Activated CD4-positive, CD25-positive, alpha-beta regulatory T cell (primary cell): ENCODE measurements at regions not wholly inside any gene's neighbourhood (a gene's known extent, or its start where the extent isn't known, plus 50 kb on each side); places are given as distances from the start of the nearest gene placed in this dataset.

ENCODE experiments used
- DNase-seq, 4 experiments: peaks; one replicate each; lab custom pipeline; 2025; lab: John Stamatoyannopoulos, UW

GRCh38 chr2:238688193-238689153, 159.4 kb upstream of the TWIST2 start:
- DNase-seq, result no peak

DNA sequence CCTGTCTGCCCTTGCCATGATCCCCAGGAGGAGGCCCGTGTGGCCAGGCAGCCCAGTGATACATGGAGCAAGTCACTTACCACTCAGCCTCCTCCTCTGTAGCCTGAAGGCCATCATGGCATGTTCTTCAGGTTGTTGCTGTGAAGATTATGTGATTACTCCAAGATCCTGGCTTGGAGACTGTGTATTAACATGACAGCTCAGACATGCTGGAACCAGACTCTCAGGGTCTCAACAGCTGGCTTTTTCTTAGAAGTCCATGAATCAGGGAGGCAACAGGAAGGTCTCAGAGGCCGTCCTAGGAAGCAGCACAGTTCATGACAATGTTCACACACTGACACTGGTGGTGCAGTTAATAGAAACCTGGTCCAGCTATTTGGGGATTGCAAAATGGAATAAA, 158.6 kb upstream of the TWIST2 start:
- DNase-seq, result no peak

DNA sequence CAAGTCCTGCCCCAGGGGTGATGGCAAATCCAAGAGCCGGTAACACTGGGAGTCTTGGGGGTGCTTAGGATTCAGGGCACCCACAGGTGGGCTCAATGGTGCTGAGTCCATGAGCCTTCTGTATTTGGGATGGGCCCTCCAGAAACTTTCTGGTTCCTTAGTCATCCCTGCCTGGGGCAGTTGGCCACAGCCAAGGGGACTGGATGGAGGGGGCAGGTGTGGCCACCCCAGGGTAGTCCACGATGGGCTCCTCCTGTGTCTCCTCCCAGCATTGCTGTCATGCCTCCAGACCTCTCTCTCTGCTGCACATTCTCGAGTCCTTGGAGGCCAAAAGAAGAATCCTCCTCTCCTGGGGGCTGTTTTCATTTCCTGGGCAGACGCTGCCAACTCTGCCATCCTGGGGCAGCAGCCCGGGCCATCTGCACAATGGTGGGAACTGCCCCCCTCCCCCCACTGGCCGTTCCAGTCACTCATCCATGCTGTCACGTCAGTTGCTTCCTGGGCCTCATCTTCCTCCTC, 158.0 kb upstream of the TWIST2 start:
- no peak for DNase-seq

DNA sequence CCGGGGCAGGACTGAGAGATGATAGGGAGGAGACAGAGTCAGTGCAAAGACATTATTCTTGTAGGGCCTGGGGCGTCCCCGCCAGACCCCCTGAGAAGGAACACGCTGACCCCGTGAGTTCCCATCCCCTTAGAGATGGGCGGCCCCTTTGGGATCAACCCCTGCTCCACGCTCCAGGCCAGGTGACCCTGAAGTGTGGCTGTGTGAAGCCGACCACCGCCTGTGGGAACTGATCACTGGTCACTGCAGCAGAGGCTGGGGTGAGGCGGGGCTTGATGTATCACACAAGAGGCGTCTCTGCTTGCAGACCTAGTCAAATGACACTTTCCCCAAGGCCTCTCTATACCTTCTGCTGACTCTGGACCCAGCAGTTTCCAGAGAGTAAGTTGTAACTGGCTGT, 157.4 kb upstream of the TWIST2 start:
- no peak for DNase-seq

DNA sequence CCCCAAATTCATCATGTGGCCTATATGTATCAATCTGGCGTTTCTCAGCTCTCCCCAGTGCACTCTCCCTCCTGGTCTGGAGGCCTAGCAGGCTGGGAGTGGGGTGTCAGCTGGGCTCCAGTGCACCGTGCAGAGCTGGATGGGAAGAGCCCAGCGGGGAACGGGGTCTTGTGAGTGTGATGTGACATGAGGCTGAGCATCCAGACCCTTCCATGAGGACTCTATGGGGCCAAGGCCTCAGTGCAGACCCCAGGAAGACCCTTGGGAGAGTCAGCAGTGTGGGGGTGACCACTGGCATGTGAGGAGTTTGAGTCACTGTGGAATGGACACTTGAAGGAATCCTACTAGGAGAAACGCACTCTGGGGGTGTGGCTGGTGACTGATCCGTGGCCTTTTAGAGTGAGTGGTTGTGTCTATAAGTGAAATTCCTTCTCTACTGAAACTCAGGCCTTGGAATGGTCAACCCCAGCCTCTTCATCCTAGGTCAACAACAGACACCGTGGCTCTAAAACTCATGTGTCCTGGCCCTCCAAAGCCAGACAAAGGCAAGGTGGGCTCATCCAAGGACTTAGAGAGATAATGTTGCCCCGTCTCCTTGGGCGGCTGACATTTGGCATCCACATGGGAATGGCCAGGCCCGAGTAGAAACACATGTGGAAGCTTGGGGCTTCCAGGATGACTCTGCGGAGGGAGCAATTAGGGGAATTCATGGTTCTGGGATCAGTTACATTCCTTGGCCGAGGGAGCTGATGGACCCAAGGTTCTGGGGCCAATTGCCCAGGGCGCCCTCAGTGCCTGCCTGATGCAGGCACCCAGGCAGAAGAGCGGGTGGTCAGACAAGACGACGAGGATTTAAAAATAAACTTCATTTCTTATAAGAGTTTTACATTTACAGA, 156.0 kb upstream of the TWIST2 start:
- no peak for DNase-seq

DNA sequence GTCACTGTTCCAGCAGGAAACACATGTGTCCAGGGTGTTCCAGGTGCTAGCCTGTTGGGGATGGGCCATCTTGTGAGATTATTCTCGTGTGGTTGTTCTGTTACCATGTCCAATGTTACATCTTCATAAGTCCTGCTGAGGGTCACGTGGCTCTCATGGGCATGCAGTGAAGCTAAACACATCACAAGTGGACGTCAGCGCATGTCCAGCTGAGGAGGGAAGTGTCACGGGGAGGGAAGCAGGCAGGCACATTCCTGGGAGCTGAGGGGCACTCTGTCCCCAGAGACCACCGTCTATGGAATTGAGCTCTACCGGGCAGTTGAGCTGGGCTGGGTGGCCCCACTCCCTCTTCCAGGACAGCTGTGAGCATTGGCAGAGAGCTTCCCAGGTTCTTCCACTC, 155.3 kb upstream of the TWIST2 start:
- DNase-seq, result no peak

GRCh38 chr2:238693337-238694093, 154.4 kb upstream of the TWIST2 start:
- DNase-seq, result no peak

- DNase-seq, result no peak
Observed at GRCh38 chr2:238694136-238694755, 153.6 kb upstream of the TWIST2 start.

- DNase-seq, result no peak
Observed at GRCh38 chr2:238694922-238695321, 153.0 kb upstream of the TWIST2 start.

- no peak for DNase-seq
Observed at GRCh38 chr2:238695538-238695937, 152.3 kb upstream of the TWIST2 start.

- no peak for DNase-seq
Observed at GRCh38 chr2:238696331-238696730, 151.6 kb upstream of the TWIST2 start.

DNA sequence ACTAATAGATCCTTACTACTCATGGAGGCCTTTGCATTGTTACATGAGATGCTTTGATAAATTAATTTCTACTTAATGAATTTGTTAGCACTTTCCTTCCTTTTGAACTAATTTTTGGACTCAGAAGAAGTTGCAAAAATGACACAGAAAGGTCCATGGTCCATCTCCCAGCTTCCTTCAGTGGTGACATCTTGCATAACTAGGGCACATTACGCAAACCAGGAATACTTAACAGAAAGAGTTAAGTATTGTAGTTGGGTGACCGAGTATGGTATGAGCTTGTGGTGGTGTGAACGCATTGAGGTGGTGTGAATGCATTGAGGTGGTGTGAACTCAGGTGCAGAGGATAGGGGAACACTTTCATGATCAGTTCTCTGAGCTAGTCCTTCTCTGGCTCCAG, 151.1 kb upstream of the TWIST2 start:
- no peak for DNase-seq

GRCh38 chr2:238697193-238698071, 150.5 kb upstream of the TWIST2 start:
- no peak for DNase-seq

DNA sequence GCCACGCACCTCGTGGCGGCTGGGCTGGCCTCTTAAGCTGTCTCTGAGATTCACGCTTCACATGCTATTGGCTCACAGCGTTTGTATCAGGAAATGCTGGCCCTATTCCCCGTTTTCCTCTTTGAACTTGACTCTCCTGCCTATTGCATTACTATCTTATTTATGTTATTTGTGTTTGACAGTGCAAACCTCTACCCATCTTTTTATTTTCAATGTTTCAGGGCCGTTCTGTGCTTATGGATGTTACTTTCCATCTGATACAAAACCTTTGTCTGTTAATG, 149.9 kb upstream of the TWIST2 start:
- DNase-seq, result no peak

DNA sequence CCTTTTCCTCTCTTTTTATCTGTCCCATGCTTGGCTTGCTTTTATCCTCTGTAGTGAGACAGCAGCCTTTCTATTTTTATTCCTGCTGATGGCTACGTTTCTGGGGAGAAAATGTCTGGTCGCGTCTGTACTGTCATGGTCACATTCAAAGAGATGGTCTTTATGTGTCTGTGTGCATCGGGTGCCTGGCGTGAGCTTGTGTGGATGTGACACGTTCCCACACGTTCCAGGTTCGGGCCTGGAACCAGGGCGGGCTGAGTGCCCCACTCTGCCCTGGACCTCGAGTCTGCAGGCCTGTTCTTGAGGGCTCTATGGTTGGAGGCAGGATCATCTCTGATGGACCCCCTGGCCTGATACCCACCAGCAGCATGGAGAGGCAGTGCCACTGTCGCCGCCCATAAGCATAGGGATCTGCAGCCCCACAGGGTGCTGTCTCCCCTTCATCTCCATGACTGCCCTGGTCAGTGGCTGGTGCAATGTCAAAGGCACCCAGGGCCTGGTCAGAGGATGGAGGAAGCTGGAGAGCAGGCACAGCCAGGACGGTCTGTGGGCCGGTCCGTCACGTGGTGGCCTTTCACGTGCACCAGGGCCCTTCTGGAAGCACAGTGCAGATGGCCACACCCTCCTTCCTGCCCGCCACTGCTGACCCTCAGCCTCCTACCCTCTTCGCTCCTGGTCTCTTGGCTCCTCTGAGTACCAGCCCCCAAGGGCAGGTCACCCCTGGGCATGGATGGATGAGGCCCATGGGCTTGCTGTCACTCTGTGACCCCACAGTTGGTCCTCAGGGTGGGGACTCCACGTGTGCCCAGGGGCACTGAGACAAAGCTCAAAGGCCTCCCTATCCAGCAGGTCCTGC, 149.2 kb upstream of the TWIST2 start:
- no peak for DNase-seq

DNA sequence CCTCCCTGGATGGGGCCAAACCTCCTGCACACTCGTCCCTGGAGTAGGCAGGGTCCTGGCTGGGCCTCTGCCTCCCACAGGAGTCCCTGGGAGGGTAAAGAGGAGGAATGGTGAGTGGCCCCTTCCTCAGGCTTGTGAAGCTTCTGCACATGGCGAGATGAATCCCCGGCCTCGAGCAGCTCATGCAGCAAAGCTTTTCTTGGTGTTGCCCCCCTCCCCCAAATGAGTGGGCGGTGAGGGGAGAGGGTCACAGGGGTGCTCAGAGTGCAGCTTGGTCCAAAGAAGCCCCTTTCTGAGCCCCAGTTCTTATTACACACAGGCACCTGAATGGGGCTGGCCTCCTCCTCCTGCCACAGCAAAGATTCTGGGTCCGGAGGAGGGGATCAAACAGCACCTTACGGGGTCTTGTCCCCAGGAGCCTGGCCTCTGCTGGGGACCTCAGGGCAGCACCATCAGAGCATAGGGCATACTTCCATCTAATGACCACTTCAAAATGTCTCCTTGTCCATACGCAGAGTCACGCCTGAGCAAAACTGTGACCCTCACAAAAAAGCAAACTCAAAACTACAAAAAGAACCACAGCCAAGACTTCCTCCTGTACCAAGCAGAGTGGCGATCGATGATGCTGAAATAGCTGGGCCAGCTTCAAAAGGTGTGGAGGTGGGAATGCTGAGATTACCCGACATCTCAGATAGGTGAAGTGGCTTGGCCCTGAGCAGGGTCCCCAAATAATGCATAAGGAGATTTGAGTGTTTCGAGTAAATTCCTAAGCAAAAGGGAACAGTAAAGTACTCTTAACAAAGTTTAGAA, 148.4 kb upstream of the TWIST2 start:
- no peak for DNase-seq

DNA sequence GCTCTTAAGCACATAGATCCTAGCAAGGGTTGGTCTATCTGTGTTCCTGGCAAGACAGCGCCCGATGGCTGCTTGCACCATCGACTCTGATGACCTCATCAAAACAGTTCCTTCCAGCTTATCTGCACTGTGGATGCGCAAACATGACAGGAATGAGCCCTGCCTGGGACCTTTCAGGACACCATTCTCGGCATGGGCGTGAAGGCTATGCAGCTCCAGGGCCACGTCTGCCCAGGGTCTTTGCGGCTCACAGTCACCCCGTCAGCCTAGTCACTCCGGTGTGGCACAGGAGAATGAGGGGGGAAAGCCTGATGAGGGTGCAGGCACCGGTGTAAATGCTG, 147.8 kb upstream of the TWIST2 start:
- DNase-seq, result no peak

DNA sequence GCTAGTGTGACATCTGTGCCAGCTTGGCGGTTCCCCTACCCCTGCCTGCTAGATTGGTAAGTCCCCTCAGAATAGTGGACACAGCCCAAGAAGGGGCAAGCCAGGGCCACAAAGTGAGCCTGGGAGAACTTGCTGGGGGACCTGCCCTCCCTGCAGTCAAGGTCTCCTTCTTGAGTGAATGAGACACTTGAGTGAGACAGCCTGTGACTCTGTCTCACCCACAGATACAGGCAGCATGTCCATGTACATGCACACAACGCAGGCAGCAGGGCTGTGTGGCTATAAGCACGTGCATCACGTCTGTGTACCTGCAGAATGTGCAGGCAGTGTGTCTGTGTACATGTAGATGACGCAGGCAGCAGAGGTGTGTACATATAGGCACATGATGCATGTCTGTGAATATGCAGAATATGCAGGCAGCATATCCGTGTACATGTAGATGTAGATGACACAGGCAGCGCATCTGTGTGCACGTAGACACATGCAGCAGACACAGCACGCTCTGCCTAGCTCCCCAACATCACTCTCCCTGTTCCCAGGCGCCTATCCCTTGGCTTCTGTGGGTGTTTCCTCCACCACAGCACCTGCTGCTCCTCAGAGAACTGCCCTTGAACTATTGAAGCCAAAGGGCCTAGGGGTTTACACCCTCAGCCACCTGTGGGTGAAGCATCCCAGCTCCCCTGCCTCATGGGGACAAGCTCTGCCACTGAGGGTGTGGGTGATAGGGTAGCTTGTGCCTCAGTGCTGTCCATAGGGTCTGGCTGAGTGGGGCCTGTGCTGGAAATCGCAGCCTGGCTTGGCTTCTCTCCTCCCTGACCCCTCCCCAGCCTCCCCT, 147.2 kb upstream of the TWIST2 start:
- DNase-seq, result no peak
